NCI-H748 (cell line): ENCODE measurements at regions not wholly inside any gene's neighbourhood (a gene's known extent, or its start where the extent isn't known, plus 50 kb on each side); places are given as distances from the start of the nearest gene placed in this dataset.
A peak's percentile ranks its signal among the peaks of the same experiment; 100 is the strongest.

Source experiments
- DNase-seq: peaks from one replicate; lab custom pipeline; 2025; ENCODE audit not compliant: unreplicated experiment; lab: John Stamatoyannopoulos, UW

GRCh38 chr2:207403141-207403540, 126.6 kb upstream of the CREB1 start:
- DNase-seq: no peak

- peak; percentile 90 for DNase-seq
Observed at GRCh38 chr2:207403950-207404349, 125.8 kb upstream of the CREB1 start.

DNA sequence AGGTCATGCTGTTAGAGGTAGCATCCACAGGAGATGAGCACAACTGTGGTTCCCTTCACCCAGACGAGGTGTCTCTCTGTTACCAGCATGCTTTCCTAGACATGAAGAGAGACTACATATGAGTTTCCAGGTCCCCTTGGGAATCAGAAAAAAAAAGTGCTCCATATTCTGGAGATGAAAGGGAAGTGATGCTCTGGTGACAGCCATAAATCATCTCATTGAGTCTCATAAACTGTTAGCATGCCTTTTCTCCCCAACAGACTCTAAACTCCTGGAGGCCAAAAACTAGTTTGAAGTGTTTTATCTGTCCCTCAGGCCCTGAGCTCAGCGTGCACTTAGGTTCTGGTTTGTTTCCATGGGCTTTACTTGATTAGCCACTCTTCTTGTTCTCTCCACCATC, 124.6 kb upstream of the CREB1 start:
- DNase-seq: no peak

DNA sequence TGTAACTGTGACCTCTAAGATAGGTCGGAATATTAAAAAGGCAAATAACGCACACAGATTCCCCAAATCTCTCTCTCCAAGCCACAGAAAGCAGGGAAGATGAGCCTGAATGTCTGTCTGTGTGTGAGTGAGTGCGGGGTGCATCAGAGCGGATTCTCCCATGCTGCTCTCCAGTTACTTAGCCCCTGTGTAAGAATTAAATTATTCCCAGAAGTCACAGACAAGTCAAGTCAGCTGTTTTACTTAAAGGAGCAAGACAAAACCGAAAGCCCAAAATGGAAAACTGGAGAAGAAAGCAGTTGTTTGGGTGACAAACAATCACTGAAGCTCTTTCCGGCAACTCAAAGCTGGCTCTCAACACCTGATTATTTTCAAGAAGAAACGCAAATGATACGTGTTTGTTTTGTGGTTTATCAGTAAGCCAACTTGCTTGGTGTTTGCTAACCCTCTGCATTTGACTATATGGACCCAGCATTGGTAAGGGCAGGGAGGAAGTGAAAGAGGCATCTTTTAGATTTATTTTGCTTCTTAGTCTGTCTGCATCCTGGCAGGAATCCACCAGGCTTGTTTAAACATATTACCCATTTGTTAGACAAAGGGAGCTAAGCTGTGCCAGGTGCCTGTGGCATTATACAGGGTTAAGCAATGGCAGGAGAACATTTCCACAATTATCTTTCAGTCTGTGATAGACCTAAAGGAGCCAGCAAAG, 121.5 kb upstream of the CREB1 start:
- DNase-seq: peak; percentile 97

DNA sequence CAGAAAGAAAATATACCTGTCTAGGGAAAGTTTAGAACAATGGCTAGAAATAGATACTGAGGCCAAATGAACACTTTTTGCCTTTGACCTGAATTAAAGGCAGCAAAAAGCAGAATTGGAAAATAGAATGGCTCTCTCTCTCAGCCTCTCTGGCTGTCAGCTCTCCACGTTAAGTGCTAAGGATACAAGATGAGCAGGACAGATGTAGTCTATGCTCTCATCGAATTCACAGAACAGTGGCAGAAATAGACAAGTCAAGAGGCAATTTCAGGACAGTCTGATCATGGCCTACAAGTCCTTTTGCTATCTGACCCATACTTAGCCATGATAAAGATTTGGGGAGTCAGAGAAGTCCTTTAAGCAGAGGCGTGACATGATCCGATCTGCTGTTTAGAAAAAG, 120.2 kb upstream of the CREB1 start:
- peak; percentile 23 for DNase-seq

DNA sequence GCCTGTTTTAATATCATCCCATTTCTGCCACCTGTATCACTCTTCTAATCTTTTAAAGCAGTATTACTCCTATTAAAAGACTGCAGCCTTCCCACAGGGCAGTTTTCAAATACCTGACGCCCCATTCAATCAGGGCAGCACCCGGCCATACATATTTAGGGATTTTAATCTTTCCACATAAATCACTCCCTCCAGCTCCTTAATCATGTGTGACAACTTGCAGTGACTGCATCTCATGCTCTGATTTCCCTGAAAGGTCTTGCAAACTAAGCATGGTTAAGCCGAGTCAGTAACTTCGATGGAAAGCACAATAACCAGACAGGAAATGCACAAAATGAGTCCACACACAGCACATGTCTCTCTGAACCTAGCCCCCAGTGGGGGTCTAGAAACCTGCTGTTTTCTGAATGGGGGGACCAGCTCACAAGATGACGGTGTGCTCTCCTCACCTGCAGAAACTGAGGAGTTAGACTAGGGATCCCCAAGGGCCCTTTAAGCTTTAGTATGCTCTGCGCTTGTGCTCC, 116.9 kb upstream of the CREB1 start:
- DNase-seq: no peak

- no peak for DNase-seq
Observed at GRCh38 chr2:207413376-207413907, 116.3 kb upstream of the CREB1 start.

GRCh38 chr2:207416111-207416510, 113.7 kb upstream of the CREB1 start:
- no peak for DNase-seq

DNA sequence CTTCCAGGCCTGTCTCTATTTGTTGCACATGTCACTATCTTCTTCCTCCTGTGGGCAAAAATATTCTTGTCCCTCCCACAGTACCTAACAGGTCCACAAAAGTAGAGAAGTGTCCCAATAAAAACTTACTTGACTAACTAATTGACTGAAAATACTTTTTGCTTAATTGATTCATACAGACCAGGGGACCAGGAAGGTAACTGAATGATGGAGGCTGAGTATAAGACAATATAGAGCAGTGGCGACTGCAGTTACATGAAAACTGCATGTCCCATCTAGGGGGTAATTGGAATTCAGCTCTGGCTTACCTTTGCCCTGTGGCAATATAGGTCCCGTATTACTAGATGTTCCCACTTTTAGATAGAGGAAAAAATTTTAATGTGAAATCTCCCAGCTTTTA, 112.9 kb upstream of the CREB1 start:
- no peak for DNase-seq

DNA sequence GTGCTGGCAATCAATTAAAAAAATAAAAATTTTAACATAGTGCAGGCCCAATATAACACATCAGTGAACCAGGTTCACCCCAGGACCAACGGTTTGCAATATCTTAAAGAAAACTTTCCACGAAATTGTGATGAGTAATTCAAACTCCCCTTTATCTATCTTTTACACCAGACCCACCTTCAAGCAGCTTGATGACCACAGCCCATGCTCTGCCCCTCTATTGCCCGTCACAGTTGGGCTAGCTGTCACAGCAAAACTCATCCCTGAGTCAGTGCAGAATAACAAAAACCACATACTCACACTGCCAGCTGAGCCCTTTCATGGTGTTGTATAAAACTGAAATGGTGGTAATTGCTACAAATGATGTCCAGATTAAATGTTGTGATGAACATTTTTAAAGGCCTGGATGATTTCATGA, 112.5 kb upstream of the CREB1 start:
- no peak for DNase-seq

GRCh38 chr2:207418419-207418818, 111.3 kb upstream of the CREB1 start:
- DNase-seq: no peak

DNA sequence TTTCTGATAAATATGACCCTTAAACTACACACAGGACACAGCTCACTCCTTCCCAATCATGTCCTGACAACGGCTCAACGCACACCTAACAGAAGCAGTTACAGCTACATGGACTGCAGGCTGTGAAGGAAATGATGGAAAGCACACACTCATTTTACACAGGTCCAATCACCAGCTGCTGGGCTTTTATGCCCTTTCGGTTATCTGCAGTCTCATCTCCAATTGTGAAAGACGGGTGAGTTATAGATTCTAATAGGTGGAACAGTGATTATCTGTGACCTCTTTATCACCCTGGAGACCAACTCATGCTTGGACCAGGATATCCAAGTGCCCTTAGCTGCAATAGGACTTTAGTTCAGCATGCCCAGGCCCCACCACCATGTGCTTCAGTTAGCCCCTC, 110.4 kb upstream of the CREB1 start:
- DNase-seq: no peak

DNA sequence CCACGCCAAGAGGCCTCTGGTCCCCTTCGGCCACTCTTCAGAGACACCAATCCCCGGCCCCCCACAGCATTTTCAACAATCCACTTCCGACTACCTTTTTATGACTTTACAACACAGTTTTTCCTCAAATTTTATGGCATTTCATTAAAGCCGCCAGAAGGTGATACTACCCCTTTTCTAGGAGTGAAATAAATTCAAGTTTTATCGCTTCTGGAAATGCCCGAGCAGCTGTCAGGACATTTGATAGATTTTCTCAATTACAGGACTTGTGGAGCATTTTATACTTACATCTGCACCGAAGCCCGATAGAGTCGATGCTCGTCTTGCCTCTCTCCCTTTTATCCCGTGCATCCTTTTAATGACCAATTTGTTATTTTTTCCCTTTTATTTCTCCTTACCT, 108.1 kb upstream of the CREB1 start:
- no peak for DNase-seq

DNA sequence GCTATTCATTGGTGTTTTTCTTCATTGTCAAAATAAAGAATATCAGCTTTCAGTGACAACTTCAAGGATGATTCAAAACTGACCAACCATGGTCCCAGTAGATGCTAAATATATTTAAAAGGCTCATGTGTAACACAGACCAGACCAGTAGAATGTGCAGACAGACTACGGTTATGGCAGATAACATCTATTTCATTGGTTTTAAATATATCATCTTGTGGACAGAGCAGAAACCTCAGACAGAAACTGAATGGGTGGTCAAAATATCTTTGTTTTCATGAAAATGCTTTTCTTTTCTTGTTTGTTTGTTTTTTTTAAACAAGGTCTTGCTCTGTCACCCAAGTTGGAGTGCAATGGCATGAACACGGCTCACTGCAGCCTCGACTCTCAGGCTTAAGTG, 107.4 kb upstream of the CREB1 start:
- DNase-seq: no peak

- DNase-seq: no peak
Observed at GRCh38 chr2:207423886-207424285, 105.9 kb upstream of the CREB1 start.

DNA sequence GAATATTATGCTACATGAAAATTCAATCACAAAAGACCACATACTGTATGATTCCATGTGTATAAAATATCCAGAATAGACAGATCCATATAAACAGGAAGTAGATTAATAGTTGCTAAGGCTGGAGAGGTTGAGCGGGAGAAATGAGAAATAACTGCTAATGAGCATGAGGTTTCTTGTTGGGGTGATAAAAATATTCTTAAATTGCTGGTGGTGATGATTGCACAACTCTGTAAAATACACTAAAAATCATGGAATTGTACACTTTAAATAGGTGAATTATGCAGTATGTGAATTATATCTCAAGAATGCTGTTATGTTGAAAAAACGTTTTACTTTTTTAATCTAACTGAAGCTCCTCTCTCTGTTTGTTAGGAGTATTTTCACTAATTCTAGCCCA, 101.8 kb upstream of the CREB1 start:
- DNase-seq: no peak

- DNase-seq: no peak
Observed at GRCh38 chr2:207428573-207428972, 101.2 kb upstream of the CREB1 start.

- DNase-seq: no peak
Observed at GRCh38 chr2:207432453-207432852, 97.3 kb upstream of the CREB1 start.

GRCh38 chr2:207434306-207434705, 95.5 kb upstream of the CREB1 start:
- no peak for DNase-seq

- no peak for DNase-seq
Observed at GRCh38 chr2:207434899-207435465, 94.8 kb upstream of the CREB1 start.

GRCh38 chr2:207437136-207437523, 92.6 kb upstream of the CREB1 start:
- no peak for DNase-seq

- DNase-seq: no peak
Observed at GRCh38 chr2:207437524-207438143, 92.1 kb upstream of the CREB1 start.
